Femur (tissue), 1 donor: ENCODE measurements at regions not wholly inside any gene's neighbourhood (a gene's known extent, or its start where the extent isn't known, plus 50 kb on each side); places are given as distances from the start of the nearest gene placed in this dataset.
"Not testable (repeated sequence)": the region's sequence is repeated elsewhere in the genome, so short reads cannot be mapped to it uniquely, and the experiment has no call there.

Experiments used
- DNase-seq: peaks from one replicate; pipeline ENCODE4 v3.0.0-alpha.2; 2017

DNA sequence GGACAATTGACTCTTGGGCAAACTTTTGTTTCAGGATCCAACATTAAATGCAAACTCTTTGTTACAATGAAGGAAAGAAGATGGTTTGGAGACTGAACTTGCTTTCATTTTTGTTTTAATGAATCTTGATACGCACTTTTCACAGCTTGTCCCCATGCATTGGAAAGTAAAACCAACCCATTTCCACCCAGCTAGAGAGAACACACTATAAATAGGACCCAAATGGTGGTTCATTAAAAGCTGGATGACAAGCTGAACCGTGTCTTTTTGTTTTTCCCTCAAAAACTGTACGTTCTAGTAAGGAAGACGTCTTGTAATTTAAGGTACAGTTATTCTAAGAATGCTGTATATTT, 95.3 kb upstream of the EGFL6 start:
- no peak for DNase-seq

DNA sequence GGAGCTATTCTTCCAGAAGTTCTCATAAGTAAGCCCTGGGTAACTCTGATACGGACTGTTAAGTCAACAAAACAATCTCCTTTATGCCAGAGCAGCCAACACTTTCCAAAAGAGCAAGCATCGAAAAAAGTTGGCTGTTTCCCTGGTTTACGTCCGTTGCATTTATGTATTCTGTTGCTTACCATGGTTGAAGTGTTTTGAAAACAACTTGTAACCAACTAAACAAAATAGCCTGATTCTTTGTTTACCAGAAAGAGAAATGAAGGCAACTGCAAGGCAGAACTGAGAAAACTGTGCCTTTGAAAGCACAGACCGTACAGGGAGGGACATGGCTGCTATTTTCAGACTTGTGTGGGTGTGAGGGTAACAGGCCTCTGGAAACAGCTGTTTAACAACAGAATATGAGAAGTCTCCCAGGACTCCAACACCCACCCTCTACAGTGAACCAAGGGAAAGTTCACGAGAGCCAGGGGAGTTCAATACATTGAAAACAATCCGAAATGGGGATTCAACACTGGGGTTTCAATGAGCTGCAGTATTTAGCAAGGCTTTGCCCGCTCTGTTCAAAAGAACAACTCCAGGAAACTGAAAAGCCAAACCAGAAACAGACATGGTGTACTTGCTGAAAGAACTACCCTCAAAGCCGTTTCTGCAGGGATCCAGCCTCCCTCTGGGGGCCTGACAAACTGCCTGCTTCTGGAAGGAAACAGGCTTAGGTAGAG, 95.8 kb upstream of the EGFL6 start:
- peak; percentile 44 for DNase-seq

DNA sequence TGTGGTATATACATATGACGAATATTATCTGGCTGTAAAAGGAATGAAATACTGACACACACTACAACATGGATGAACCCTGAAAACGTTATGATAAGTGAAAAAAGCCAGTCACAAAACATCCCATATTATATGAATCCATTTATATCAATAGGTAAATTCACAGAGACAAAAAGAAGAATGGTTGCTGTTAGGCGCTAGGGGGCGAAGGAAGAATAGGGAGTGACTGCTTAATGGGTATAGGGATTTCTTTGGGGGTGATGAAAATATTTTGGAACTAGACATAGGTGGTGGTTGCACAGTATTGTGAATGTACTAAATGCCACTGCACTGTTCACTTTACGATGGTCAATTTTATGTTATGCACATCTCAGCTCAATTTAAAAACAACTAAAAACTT, 96.4 kb upstream of the EGFL6 start:
- DNase-seq = no peak

DNA sequence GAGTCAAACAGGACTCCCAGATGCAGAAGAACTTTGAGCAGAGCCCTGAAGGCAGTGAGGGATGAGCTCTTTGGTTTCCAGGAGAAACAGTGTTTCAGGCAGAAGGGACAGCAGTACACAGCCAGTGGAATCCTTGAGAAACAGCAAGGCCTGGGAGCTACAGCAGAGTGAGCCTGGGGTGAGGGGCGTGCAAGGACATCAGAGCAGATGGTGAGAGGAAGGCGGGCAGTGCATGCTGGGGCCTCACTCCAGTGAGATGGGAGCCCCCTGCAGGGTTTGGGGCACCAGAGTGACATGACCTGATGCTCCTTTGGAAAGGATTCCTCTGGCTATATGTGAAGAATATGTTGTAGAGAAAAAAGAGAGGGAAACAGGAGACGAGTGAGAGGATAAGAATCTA, 98.1 kb upstream of the EGFL6 start:
- DNase-seq = no peak

GRCh38 chrX:13470685-13470977, 98.8 kb upstream of the EGFL6 start:
- no peak for DNase-seq

DNA sequence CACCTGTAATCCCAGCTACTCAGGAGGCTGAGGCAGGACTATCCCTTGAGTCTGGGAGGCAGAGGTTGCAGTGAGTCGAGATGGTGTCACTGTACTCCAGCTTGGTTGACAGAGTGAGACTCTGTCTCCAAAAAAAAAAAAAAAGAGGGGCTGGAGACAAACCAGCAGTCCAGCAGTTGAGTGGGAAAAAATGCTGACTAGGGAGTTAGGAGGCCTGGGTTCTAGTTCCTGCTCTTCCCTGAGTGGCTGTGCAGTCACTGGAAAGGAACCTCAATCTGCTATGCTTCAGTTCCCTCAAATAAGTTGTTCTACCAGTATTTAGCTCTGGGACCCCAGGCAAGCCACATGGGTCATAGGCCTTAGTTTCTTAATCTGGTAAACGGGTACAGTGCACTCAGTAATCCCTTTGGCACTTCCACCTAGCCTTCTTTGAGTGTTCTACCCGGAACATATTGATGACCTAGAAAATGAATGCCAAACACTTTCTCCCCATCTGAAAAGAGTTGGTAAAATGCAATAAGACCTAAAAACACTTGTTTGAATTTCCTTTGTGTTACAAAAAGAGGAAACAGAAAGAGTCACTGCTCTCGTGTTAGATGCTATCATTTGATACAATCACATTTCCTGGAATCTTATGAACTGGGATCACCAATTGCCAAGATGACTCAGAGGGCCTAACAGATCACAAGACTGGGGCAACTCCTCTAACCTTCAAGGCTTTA, 99.3 kb upstream of the EGFL6 start:
- DNase-seq = no peak

DNA sequence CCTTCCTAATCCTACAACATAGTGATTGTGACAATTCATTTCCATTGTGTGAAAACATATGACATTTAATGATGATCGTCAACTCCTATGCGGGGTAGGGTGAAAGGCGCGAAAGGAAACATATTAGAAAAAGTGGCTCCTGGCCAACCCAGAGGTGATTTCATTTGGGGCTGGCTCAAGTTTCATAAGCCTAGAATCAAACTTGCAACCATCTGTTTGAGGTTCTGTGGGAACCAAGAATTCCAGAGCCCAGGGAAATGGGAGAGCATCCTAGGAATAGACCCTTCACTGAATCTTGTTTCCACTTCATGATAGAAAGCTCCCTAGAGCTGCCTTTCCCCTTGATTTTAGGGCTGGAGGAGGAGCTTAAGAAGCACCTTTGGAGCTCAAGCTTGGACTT, 101.3 kb upstream of the EGFL6 start:
- DNase-seq = no peak

DNA sequence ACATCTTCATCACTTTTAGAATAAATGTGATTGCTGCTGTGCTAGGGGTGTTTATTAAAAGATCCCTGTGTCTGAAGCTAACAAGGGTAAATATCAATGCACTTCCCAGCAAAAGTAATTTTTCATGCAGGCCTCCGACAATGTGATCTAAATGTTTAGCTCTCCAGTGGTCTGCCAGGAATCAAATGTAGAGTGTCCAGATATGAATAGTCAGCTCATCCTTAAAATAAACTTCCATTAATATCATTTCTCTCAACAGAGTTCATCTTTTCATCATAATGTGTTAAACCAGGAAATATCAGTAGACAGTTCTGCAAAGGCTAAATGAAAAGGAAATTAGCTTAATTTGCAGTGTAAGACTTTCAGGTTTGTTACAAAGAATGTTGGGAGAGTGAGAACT, 102.2 kb upstream of the EGFL6 start:
- no peak for DNase-seq

DNA sequence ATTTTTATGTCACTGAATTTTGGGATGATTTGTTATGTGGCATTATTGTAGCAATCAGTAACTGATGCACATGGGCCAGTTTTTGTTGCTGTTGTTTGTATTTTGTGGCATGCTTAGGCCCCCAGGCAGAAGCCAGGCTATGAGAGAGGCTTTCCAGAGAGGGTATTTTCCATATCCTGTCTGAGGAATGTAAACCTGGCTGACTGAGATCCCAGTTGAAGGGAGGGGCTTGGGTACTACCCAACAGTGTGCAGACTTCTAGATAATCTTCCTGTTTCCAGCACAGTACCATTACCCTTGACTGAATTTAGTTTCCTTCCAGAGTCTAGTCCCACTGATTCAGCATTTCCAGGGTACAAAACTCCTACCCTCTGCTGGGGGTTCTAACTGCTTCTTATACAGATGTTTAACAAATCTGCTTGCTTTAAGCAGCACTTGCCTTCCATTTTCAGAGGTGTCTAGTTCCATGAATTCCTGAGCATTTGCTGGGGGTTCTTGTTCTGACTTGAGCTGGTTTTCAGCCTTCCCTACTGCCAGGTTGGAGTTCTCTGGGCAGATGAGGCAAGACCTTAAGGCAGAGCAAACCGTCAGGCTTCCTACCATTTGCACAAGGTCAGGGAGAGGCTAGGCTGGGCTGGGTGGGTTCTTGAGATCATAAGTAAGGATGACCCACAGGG, 104.7 kb upstream of the EGFL6 start:
- DNase-seq = no peak

DNA sequence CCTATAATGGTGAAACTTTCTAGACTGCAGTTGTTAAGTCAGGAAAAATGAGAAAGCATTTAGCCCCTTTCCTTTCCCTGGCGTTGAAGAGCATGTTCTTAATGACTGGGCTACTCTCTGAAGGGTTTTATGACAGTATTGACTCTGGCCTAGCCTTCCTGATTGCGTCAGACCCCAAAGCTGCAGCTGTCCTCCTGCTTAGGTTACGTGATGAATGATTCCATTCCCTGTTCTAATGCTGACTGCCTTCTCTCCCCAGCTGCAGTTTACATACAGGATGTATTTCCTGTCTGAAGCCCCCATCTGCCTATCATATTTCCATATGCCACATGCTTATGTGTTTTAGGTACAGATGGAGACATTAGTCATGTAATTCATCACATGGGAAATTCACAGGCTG, 105.8 kb upstream of the EGFL6 start:
- peak; percentile 80 for DNase-seq

GRCh38 chrX:13452283-13452682, 117.1 kb upstream of the EGFL6 start:
- peak; percentile 36 for DNase-seq

- no peak for DNase-seq
These were observed 120.0 kb upstream of the EGFL6 start for GRCh38 chrX:13449441-13449840.

- DNase-seq = no peak
These were observed 120.5 kb upstream of the EGFL6 start for GRCh38 chrX:13448941-13449340.

- not testable (repeated sequence) for DNase-seq
These were observed 121.8 kb upstream of the ATXN3L start for GRCh38 chrX:13441608-13442007.

GRCh38 chrX:13440176-13440575, 120.3 kb upstream of the ATXN3L start:
- DNase-seq = no peak

- no peak for DNase-seq
These were observed 113.4 kb upstream of the ATXN3L start for GRCh38 chrX:13433298-13433605.

GRCh38 chrX:13432414-13433297, 112.8 kb upstream of the ATXN3L start:
- peak; percentile 58 for DNase-seq

DNA sequence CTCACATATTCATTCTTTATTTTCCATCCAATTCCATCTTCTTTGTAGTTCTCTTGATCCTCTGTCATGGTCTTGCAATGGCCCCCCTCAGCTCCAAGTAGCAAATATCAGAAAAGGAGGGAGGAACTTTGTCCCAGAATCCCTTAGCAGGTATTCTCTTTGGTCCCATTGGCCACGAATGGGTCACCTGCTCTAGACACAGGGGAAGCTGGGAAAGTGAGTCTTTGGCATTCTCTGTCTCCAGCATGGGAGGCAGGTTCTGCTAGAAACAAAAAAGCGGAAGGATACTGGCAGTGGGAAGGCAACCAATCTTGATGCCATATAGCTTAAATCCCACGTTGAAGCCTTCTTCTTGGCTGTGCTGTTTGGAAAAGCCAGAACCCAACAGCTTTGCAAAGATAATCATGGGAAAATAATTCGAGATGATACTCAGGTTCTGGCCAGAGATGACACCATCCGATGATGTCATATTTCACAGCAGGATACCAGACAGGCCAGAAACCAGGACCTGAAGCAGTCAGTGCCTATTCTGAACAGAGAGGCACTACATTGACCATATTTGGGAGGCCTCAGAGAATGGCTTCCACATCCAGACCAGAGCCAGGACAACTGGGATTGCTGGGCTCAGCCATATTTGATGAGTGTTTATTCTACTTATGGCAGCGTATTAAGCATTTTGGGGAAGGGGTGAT, 110.4 kb upstream of the ATXN3L start:
- no peak for DNase-seq

DNA sequence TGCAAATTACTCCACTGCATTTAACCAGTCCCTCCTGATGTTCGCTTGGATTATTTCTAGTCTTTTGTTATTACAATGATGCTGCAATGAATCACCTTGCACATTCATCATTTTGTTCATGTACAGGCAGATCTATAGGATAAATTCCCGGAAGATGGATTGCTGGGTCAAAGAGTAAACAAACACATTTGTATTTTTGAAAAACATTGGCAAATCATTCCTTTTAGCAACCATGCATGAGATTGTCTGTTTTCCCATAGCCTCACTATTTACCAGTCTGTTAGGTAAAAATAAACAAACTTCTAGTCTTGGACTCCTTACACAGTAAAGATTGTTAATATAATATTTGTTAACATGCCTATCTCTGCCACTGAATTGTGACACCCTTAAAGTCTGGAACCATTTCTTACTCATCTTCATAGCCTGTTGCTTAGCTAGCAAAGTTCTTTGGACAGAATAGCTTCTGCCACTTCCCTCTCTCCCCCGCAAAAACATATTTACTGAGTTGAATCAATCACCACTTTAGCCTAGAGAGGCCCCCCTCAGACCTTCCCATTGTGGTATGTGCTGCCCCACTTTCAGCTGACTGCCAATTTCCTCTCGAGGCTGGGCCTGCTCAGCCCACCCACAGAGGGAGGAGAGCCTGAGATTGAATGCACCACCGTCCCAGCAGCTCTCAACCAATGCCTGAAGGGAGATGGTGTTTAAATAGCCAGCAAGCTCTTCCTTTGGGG, 108.4 kb upstream of the ATXN3L start:
- DNase-seq = peak; percentile 33

DNA sequence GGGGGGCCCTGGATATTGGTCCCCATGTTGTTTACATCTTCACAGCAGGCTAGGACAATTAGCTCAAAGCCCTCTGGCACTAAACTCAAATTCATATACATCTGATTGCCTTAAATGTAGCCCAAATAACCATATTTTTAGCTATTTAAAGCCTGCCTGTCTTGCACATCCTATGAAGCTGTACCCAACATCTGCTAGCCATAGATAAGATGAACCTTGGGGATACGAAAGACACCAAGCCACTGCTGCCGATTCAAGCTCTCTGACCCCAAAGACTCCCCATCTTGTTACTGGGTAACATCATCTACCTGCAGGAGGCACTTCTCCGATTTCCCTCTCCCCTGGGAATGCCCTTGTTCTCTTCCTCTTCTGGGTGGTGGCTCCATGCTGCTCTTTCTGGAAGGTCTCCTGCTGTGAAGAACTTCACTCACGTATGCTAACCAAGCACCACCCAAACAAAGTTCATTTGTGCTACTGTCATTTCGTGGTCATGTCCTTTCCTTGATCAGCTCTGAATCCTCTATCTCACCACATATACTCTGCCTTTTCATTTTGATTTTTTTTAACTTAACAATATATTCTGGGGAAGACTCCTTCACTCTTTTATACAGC, 107.7 kb upstream of the ATXN3L start:
- DNase-seq = no peak

DNA sequence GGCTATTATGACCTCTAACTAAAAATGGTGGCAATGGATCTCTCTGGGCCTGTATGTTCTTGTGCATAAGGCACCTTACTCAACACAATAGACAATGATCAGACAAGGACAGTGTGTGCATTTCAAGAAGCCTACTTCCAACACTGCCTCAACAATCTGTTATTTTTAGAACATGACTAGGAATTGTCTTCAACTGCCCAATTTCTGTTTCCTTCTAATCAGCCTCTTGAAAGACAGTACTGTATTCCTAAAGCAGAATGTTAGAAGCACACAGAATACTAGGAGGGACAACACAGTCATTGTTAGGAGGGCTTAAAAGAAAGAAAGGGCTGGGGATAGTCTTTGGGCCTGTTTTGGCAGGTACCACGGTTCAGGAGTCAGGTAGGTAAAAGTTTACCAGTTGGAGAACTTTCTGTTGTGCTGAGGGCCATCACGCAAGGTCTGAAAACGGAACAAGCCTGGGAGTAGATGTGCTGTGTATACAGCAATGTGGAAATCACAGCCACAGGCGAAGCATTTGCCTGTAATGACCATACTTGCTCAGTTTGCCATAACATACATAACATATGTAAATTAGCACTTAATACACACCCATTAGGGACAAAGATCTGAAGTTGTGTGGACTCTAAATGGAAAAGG, 100.8 kb upstream of the ATXN3L start:
- DNase-seq = no peak
